GM19023 (cell line): ENCODE measurements at regions not wholly inside any gene's neighbourhood (a gene's known extent, or its start where the extent isn't known, plus 50 kb on each side); places are given as distances from the start of the nearest gene placed in this dataset.
"Not testable (repeated sequence)": the region's sequence is repeated elsewhere in the genome, so short reads cannot be mapped to it uniquely, and the experiment has no call there.

Experiments used
- ATAC-seq: cut with Tn5 transposase; IDR thresholded peaks from one replicate; pipeline ENCODE4 v1.9.1; 2021; ENCODE audit warnings: mild to moderate bottlenecking, moderate library complexity; ENCODE audit not compliant: unreplicated experiment

- no peak for ATAC-seq
Measured at GRCh38 chr19:14328406-14328805, 52.8 kb upstream of the ADGRE5 start.

GRCh38 chr19:14327061-14327460 lies 54.2 kb upstream of the ADGRE5 start:
- ATAC-seq = not testable (repeated sequence)

- no peak for ATAC-seq
Measured at GRCh38 chr19:14325863-14326262, 55.4 kb upstream of the ADGRE5 start.

GRCh38 chr19:14325134-14325533 lies 56.1 kb upstream of the ADGRE5 start:
- no peak for ATAC-seq

- no peak for ATAC-seq
Measured at GRCh38 chr19:14322889-14323463, 58.3 kb upstream of the ADGRE5 start.

- no peak for ATAC-seq
Measured at GRCh38 chr19:14320253-14320652, 61.0 kb upstream of the ADGRE5 start.

GRCh38 chr19:14319720-14320119 lies 61.5 kb upstream of the ADGRE5 start:
- not testable (repeated sequence) for ATAC-seq

GRCh38 chr19:14318873-14319272 lies 62.4 kb upstream of the ADGRE5 start:
- ATAC-seq = no peak

GRCh38 chr19:14317157-14317556 lies 64.1 kb upstream of the ADGRE5 start:
- ATAC-seq = no peak

- no peak for ATAC-seq
Measured at GRCh38 chr19:14315433-14315832, 65.8 kb upstream of the ADGRE5 start.

- no peak for ATAC-seq
Measured at GRCh38 chr19:14310055-14310454, 71.2 kb upstream of the ADGRE5 start.

- ATAC-seq = no peak
Measured at GRCh38 chr19:14305706-14306105, 75.5 kb upstream of the ADGRE5 start.

GRCh38 chr19:14301150-14301549 lies 80.1 kb upstream of the ADGRE5 start:
- no peak for ATAC-seq

- ATAC-seq = no peak
Measured at GRCh38 chr19:14300303-14300702, 80.9 kb upstream of the ADGRE5 start.

GRCh38 chr19:14299224-14299827 lies 81.9 kb upstream of the ADGRE5 start:
- ATAC-seq = not testable (repeated sequence)

GRCh38 chr19:14297883-14298576 lies 83.2 kb upstream of the ADGRE5 start:
- not testable (repeated sequence) for ATAC-seq

GRCh38 chr19:14294974-14295373 lies 86.3 kb upstream of the ADGRE5 start:
- ATAC-seq = not testable (repeated sequence)

- not testable (repeated sequence) for ATAC-seq
Measured at GRCh38 chr19:14293816-14294170, 87.5 kb upstream of the ADGRE5 start.

GRCh38 chr19:14293101-14293815 lies 87.3 kb upstream of the ADGRL1 start:
- ATAC-seq = not testable (repeated sequence)

GRCh38 chr19:14289810-14290209 lies 83.8 kb upstream of the ADGRL1 start:
- ATAC-seq = not testable (repeated sequence)

- not testable (repeated sequence) for ATAC-seq
Measured at GRCh38 chr19:14287837-14288236, 81.9 kb upstream of the ADGRL1 start.

GRCh38 chr19:14286594-14286993 lies 80.6 kb upstream of the ADGRL1 start:
- ATAC-seq = not testable (repeated sequence)
